ENCODE measurements at regions not wholly inside any gene's neighbourhood (a gene's known extent, or its start where the extent isn't known, plus 50 kb on each side); places are given as distances from the start of the nearest gene placed in this dataset.

GRCh38 chr6:10278746-10279145, 136.1 kb downstream of the TFAP2A start:
- Histone ChIP-seq H3K4me3 (replicated peaks in 1 of 3; ENCODE audit: insufficient read depth in 1 of 3, low read depth in 2 of 3, low read length in 3 of 3) (no peak overlapping the region), H4K20me1 (ENCODE audit: insufficient read depth, low read length) (no peaks in the 10 kb centered on the region), H3K9ac (ENCODE audit: insufficient read depth, low read depth, low read length) (no peak overlapping the region), H3K36me3 (replicated peaks in 1 of 2; ENCODE audit: control insufficient read depth in 1 of 2, insufficient read depth in 2 of 2, low read length in 2 of 2) (no peaks in the 10 kb centered on the region), H2AFZ (ENCODE audit: low read length) (no peak overlapping the region), H3K4me2 (ENCODE audit: low read depth, low read length) (no peak overlapping the region), H3K4me1 (ENCODE audit: insufficient read depth, low read length) (no peaks in the 10 kb centered on the region), H3K27me3 (ENCODE audit: control insufficient read depth in 1 of 2, insufficient read depth in 2 of 2, low read length in 2 of 2) (no peaks in the 10 kb centered on the region), H3K9me3 (ENCODE audit: low read length) (no peaks in the 10 kb centered on the region), H3K27ac (ENCODE audit: extremely low read length, insufficient read depth, low read length) (no peak overlapping the region), H3K79me2 (ENCODE audit: insufficient read depth, low read length) (no peaks in the 10 kb centered on the region)
- CTCF ChIA-PET (ENCODE audit: low intra/inter-chr PET ratio, low total read pairs), result no interaction called here
- no peak for TF ChIP-seq ZNF646 (CRISPR knock-in tag; IDR thresholded peaks at IDR 0.05)
- TF ChIP-seq ZSCAN20 (CRISPR knock-in tag; IDR thresholded peaks at IDR 0.05; ENCODE audit: borderline replicate concordance), result no peak
- no peak for TF ChIP-seq CREB3 (CRISPR knock-in tag; IDR thresholded peaks at IDR 0.05)
- no peak for TF ChIP-seq SIX1 (CRISPR knock-in tag; IDR thresholded peaks at IDR 0.05; ENCODE audit: borderline replicate concordance)
- no peak for TF ChIP-seq ZNF18 (CRISPR knock-in tag; IDR thresholded peaks at IDR 0.05; ENCODE audit: insufficient replicate concordance)
- no peak for TF ChIP-seq MAF1 (CRISPR knock-in tag; IDR thresholded peaks at IDR 0.05; ENCODE audit: borderline replicate concordance)
- TF ChIP-seq ZNF383 (CRISPR knock-in tag; IDR thresholded peaks at IDR 0.05; ENCODE audit: borderline replicate concordance), result no peak
- TF ChIP-seq KDM4B (CRISPR knock-in tag; IDR thresholded peaks at IDR 0.05), result no peak
- TF ChIP-seq ZFP62 (CRISPR knock-in tag; IDR thresholded peaks at IDR 0.05), result no peak
- TF ChIP-seq ZNF766 (CRISPR knock-in tag; IDR thresholded peaks at IDR 0.05; ENCODE audit: borderline replicate concordance), result no peak
- no peak for TF ChIP-seq MED8 (CRISPR knock-in tag; IDR thresholded peaks at IDR 0.05; ENCODE audit: insufficient replicate concordance)
- TF ChIP-seq NCOA1 (CRISPR knock-in tag; IDR thresholded peaks at IDR 0.05), result no peak
- no peak for TF ChIP-seq SMARCC2 (IDR thresholded peaks at IDR 0.05)
- no peak for TF ChIP-seq ISX (CRISPR knock-in tag; conservative IDR thresholded peaks at IDR 0.05)
- no peak for TF ChIP-seq PHF21A (CRISPR knock-in tag; IDR thresholded peaks at IDR 0.05)
- TF ChIP-seq ZNF496 (CRISPR knock-in tag; IDR thresholded peaks at IDR 0.05; ENCODE audit: insufficient replicate concordance), result no peak
- TF ChIP-seq ZNF441 (CRISPR knock-in tag; IDR thresholded peaks at IDR 0.05; ENCODE audit: borderline replicate concordance), result no peak
- TF ChIP-seq ZNF562 (CRISPR knock-in tag; IDR thresholded peaks at IDR 0.05; ENCODE audit: borderline replicate concordance), result no peak
- no peak for TF ChIP-seq ZNF256 (CRISPR knock-in tag; conservative IDR thresholded peaks at IDR 0.05)
- POLR2A ChIA-PET, result no interaction called here
- no TSS peak for BruUV-seq (replicated peaks)
- FAIRE-seq (no peak), DNase-seq (ENCODE audit: low spot score) (no peak), ATAC-seq (no peak)
- intact Hi-C loops (cut with micrococcal nuclease; ENCODE audit: unreplicated experiment) (no loop called here), in situ Hi-C loops (cut with HindIII; ENCODE audit: extremely low pct_ligation_motif_present, low pct_unique_long_range_greater_than_20kb) (no loop called here)

All from HepG2 (cell line).